RWPE2 (cell line): ENCODE measurements at regions not wholly inside any gene's neighbourhood (a gene's known extent, or its start where the extent isn't known, plus 50 kb on each side); places are given as distances from the start of the nearest gene placed in this dataset.

Experiments
- ATAC-seq: fragments of 200-7000 bp; cut with Tn5 transposase; 3 replicates; pipeline ENCODE4 v1.9.1; 2021; ENCODE audit warnings: low read depth
- DNase-seq: peaks from one replicate; pipeline ENCODE4 v3.0.0-alpha.2; 2020; ENCODE audit warnings: low spot score
- H3K27ac ChIP-seq: fragments of 450-650 bp; 2 replicates; pipeline ENCODE4 v1.5.1; 2017; ENCODE audit warnings: mild to moderate bottlenecking; ENCODE audit not compliant: poor library complexity, severe bottlenecking
- H3K27me3 ChIP-seq: fragments of 250-450 bp; sonication (Bioruptor Pico); 2 replicates; pipeline ENCODE4 v1.5.1; 2021; ENCODE audit warnings: mild to moderate bottlenecking, moderate library complexity; ENCODE audit not compliant: insufficient read depth, poor library complexity, severe bottlenecking
- H3K36me3 ChIP-seq: fragments of 250-450 bp; sonication (Bioruptor Pico); 2 replicates; pipeline ENCODE4 v1.5.1; 2020; ENCODE audit warnings: low read depth, mild to moderate bottlenecking, moderate library complexity
- H3K4me1 ChIP-seq: fragments of 250-450 bp; sonication (Bioruptor Pico); 2 replicates; pipeline ENCODE4 v1.5.1; 2021; ENCODE audit warnings: mild to moderate bottlenecking, moderate library complexity; ENCODE audit not compliant: insufficient read depth, poor library complexity, severe bottlenecking
- H3K4me3 ChIP-seq: fragments of 250-450 bp; sonication (Bioruptor Pico); 2 replicates; pipeline ENCODE4 v1.5.1; 2021; ENCODE audit warnings: mild to moderate bottlenecking, moderate library complexity; ENCODE audit not compliant: severe bottlenecking
- H3K9me3 ChIP-seq: fragments of 250-450 bp; sonication (Bioruptor Pico); 2 replicates; pipeline ENCODE4 v1.5.1; 2021; ENCODE audit warnings: mild to moderate bottlenecking, moderate library complexity; ENCODE audit not compliant: severe bottlenecking
- TF ChIP-seq, protein P1 (sequence below): fragments of 450-650 bp; IDR thresholded peaks from one replicate; pipeline ENCODE4 v1.5.1; 2017; ENCODE audit warnings: mild to moderate bottlenecking, moderate library complexity; ENCODE audit not compliant: poor library complexity, severe bottlenecking

DNA sequence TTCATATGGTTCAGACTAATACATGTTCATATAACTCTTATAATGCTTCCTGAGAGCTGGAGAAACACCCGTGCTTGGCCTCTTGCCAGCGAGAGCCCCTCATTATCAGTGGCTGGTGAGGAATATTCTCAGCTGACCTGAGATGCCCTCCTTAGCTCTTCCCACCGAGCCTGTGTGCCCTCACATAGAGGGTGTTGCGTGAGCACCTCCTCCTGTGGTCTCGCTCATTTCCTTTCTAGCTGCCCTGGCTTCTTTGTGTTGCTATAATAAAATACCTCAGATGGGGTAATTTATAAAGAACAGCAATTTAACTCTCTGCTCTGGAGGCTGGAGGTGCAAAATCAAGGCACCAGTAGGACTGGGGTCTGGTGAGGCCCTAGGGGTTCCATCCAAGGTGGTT lies 80.5 kb upstream of the ALKAL2 start:
- Histone ChIP-seq H3K27ac (no peak overlapping the region), H3K36me3 (no peaks in the 10 kb centered on the region), H3K27me3 (no peaks in the 10 kb centered on the region), H3K9me3 (no peaks in the 10 kb centered on the region), H3K4me1 (no peaks in the 10 kb centered on the region), H3K4me3 (no peak overlapping the region)
- DNase-seq, result no peak
- ATAC-seq, result no peak
- TF ChIP-seq, protein P1, sequence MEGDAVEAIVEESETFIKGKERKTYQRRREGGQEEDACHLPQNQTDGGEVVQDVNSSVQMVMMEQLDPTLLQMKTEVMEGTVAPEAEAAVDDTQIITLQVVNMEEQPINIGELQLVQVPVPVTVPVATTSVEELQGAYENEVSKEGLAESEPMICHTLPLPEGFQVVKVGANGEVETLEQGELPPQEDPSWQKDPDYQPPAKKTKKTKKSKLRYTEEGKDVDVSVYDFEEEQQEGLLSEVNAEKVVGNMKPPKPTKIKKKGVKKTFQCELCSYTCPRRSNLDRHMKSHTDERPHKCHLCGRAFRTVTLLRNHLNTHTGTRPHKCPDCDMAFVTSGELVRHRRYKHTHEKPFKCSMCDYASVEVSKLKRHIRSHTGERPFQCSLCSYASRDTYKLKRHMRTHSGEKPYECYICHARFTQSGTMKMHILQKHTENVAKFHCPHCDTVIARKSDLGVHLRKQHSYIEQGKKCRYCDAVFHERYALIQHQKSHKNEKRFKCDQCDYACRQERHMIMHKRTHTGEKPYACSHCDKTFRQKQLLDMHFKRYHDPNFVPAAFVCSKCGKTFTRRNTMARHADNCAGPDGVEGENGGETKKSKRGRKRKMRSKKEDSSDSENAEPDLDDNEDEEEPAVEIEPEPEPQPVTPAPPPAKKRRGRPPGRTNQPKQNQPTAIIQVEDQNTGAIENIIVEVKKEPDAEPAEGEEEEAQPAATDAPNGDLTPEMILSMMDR, result no peak

DNA sequence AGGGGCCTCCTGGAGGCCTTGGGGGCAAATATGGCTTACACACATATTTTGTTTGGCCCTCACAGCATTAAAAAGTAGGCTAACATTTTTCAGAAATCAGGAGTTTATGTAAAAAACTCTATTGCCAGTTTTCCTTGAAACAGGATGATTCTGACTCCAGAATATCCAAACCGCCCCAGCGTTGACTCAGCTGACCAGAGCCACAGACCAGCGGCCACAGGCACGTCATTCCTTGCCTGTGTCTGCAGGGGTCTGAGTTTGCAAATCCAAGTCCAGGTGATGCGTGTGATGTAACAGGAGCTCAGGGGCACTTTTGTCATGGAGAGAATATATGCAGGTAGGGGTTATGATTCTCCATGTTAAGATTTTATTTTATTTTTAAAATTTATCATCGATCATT lies 79.4 kb upstream of the ALKAL2 start:
- Histone ChIP-seq H3K27me3 (no peaks in the 10 kb centered on the region), H3K27ac (no peak overlapping the region), H3K36me3 (no peaks in the 10 kb centered on the region), H3K9me3 (no peaks in the 10 kb centered on the region), H3K4me3 (no peak overlapping the region), H3K4me1 (no peaks in the 10 kb centered on the region)
- DNase-seq (no peak), ATAC-seq (no peak)
- TF ChIP-seq, protein P1, result no peak

DNA sequence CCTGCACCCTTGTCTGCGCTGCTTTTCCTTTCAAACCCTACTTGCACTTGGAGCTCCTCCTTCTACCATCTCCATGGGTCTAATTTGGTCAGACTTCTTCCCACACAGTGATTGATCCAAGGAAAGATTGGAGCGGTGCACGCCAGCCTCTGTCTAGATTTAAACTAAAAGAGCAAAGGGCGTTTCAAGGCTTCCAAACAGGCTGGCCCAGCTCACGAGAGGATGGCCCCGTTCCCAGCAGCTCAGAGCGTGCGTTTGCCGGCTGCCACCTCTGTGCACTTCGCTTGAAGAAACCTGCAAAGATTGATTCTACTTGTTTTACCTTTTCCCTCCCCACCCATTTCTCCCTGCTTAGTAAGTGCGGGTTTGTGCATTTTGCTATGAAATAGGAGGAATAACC lies 78.8 kb upstream of the ALKAL2 start:
- no peak for ATAC-seq
- H3K4me1 ChIP-seq, result no peaks in the 10 kb centered on the region
- H3K27me3 ChIP-seq, result no peaks in the 10 kb centered on the region

DNA sequence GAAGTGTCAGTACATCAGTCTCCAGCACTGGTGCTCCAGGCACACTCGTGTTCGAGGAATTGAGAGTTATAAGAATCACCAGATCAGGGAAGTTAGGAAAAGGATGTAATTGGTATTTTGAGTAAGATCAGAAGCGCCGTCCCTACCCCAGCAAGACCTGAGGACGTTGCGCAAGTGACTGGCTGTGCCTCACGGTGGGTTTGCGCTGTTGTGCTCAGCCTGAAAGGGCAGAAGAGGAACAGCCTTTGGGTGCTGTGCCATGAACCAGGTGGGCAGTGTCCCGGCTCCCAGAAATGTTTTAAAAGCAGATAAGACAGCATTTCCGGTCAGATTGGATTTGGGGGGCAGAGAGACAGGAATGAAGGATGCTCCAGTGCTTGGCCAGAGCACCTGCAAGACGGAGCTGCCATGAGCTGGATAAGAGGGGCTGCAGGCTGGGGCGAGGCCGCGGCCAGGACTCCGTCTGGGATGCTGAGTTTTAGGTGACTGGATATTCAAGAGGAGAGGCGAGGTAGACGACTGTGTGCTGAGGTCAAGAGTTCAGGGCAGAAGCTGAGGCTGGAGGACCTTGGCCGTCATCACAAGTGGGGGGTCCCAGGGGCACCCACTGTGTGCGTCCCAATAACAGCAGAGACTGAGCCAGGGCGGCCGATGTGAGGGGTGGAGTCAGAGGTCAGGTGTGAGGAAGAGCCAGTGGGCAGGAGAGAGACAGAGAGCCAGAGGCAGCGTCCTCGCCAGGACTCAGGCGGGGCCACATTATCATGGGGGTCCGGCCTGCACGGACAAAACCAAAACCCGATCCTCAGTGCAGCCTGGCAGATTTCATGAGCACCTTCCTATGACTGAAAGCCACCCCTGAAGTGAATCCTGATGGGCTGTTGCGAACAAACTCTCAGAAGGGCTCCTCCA lies 77.7 kb upstream of the ALKAL2 start:
- Histone ChIP-seq H3K4me3 (no peak overlapping the region), H3K9me3 (no peaks in the 10 kb centered on the region), H3K27me3 (no peaks in the 10 kb centered on the region), H3K27ac (no peak overlapping the region), H3K36me3 (no peaks in the 10 kb centered on the region), H3K4me1 (no peaks in the 10 kb centered on the region)
- ATAC-seq (no peak), DNase-seq (no peak)
- TF ChIP-seq, protein P1, result no peak

More for the DNA sequence above, 78.8 kb upstream of the ALKAL2 start:
- H3K4me3 ChIP-seq, result no peak overlapping the region
- H3K9me3 ChIP-seq, result no peaks in the 10 kb centered on the region
- H3K36me3 ChIP-seq, result no peaks in the 10 kb centered on the region
- TF ChIP-seq, protein P1, result no peak
- no peak overlapping the region for H3K27ac ChIP-seq
- no peak for DNase-seq
